K562 (cell line): ENCODE measurements at regions not wholly inside any gene's neighbourhood (a gene's known extent, or its start where the extent isn't known, plus 50 kb on each side); places are given as distances from the start of the nearest gene placed in this dataset.
"Not testable (repeated sequence)": the region's sequence is repeated elsewhere in the genome, so short reads cannot be mapped to it uniquely, and the experiment has no call there.

Experiments
- ATAC-seq: fragments of 200-7000 bp; cut with Tn5 transposase; 3 replicates; pipeline ENCODE4 v1.9.1; 2020; ENCODE audit warnings: moderate library complexity
- BruUV-seq: library from RNA; stranded (reverse); fragments of 400-500 nt; replicated peaks from 2 replicates; lab custom pipeline; 2021; lab: Mats Ljungman, UMichigan
- CTCF ChIA-PET: fragments of 300-600 bp; formaldehyde crosslinking; extraction: SDS; loops from one replicate; lab custom pipeline; 2021; ENCODE audit warnings: low intra/inter-chr PET ratio; lab: Yijun Ruan, JAX
- POLR2A ChIA-PET: fragments of 300-600, 350-650 bp; sonication (Branson Sonifier 250); formaldehyde crosslinking; extraction: SDS; loops from one replicate; lab custom pipeline; 2021; ENCODE audit warnings: antibody characterized with exemption, inconsistent platforms; lab: Yijun Ruan, JAX
- DNase-seq, 4 experiments: peaks; one replicate each; pipeline versions ENCODE4 v3.0.0 to v3.0.0-alpha.2; 2011 to 2018; ENCODE audit warnings: low spot score in 3 of 4, mixed read lengths in 3 of 4; ENCODE audit errors: extremely low read depth in 1 of 4
- FAIRE-seq: peaks from 2 replicates; lab custom pipeline; 2011; peaks lifted over from hg19 to GRCh38; lab: Jason Lieb, UNC
- H2AFZ ChIP-seq: 2 replicates; pipeline ENCODE4 v1.6.0; 2011; ENCODE audit warnings: low read depth, low read length, control low read depth, inconsistent platforms
- H3K27ac ChIP-seq: fragments of 200-600 bp; 3 replicates; pipeline ENCODE4 v1.8.0; 2011; ENCODE audit warnings: low read depth, mild to moderate bottlenecking, control low read depth, inconsistent platforms, low read length, moderate library complexity, mixed read lengths; ENCODE audit errors: extremely low read depth
- H3K27me3 ChIP-seq, 2 experiments: fragments of 300-600 bp in 1 of 2; 2 replicates in 1 of 2; 3 replicates in 1 of 2; pipeline versions ENCODE4 v1.6.0 to v1.8.0; 2011; ENCODE audit warnings: inconsistent platforms in 2 of 2, low read length in 2 of 2, mild to moderate bottlenecking in 1 of 2, mixed read lengths in 1 of 2, moderate library complexity in 1 of 2; ENCODE audit not compliant: control insufficient read depth in 2 of 2, insufficient read depth in 2 of 2
- H3K36me3 ChIP-seq: fragments of 300-600 bp; 3 replicates; pipeline ENCODE4 v1.8.0; 2011; ENCODE audit warnings: mild to moderate bottlenecking, low read length, inconsistent platforms; ENCODE audit not compliant: control insufficient read depth, insufficient read depth
- H3K4me1 ChIP-seq, 2 experiments: fragments of 200-600 bp in 1 of 2; replicated peaks in 1 of 2; 2 replicates in 1 of 2; 3 replicates in 1 of 2; pipeline versions ENCODE4 v1.5.1 to v1.8.0; 2011; ENCODE audit warnings: inconsistent platforms in 2 of 2, low read length in 2 of 2, mild to moderate bottlenecking in 1 of 2, mixed read lengths in 1 of 2, moderate library complexity in 1 of 2; ENCODE audit not compliant: control insufficient read depth in 2 of 2, insufficient read depth in 2 of 2
- H3K4me2 ChIP-seq: 2 replicates; pipeline ENCODE4 v1.6.1; 2011; ENCODE audit warnings: low read length, control low read depth, inconsistent platforms, mixed read lengths; ENCODE audit not compliant: insufficient read depth
- H3K4me3 ChIP-seq: fragments of 200-600 bp; sonication (generic), shearing (Covaris generic); 2 replicates; pipeline ENCODE4 v1.5.1; 2016; ENCODE audit warnings: control low read depth, inconsistent platforms
- H3K79me2 ChIP-seq: fragments of 200-600 bp; 3 replicates; pipeline ENCODE4 v1.8.0; 2011; ENCODE audit warnings: low read length, inconsistent platforms; ENCODE audit not compliant: control insufficient read depth, insufficient read depth
- H3K9ac ChIP-seq, 2 experiments: 2 replicates each; pipeline versions ENCODE4 v1.6.0 to v1.6.1; 2011; ENCODE audit warnings: low read depth in 2 of 2, low read length in 2 of 2, control low read depth in 1 of 2, inconsistent platforms in 1 of 2, mild to moderate bottlenecking in 1 of 2, mixed read lengths in 1 of 2; ENCODE audit not compliant: insufficient read depth in 1 of 2
- H3K9me1 ChIP-seq: one replicate; pipeline ENCODE4 v1.6.0; 2011; ENCODE audit warnings: inconsistent platforms, mild to moderate bottlenecking, low read length, moderate library complexity; ENCODE audit not compliant: control insufficient read depth, insufficient read depth
- H3K9me3 ChIP-seq: replicated peaks from 2 replicates; pipeline ENCODE4 v1.5.1; 2011; ENCODE audit warnings: low read depth, low read length, inconsistent platforms; ENCODE audit not compliant: control insufficient read depth, insufficient read depth
- H4K20me1 ChIP-seq: replicated peaks from 2 replicates; pipeline ENCODE4 v1.6.1; 2011; ENCODE audit warnings: low read length, inconsistent platforms, mixed read lengths; ENCODE audit not compliant: control insufficient read depth, insufficient read depth
- CREM ChIP-seq: IDR thresholded peaks from 2 replicates; pipeline ENCODE4 v1.6.1; 2014; ENCODE audit warnings: antibody characterized with exemption, low read depth
- EGR1 ChIP-seq: fragments of 450-650 bp; conservative IDR thresholded peaks from 2 replicates; pipeline ENCODE4 v1.6.1; 2017; ENCODE audit warnings: mild to moderate bottlenecking
- FOXM1 ChIP-seq, 2 experiments: fragments of 450-650 bp in 1 of 2; sonication (generic) in 1 of 2; formaldehyde crosslinking in 1 of 2; IDR thresholded peaks; 2 replicates each; pipeline versions ENCODE4 v1.6.1 to v1.9.0; 2017 to 2022; ENCODE audit warnings: low read depth in 2 of 2, mild to moderate bottlenecking in 2 of 2, missing genetic modification reagents in 1 of 2, moderate library complexity in 1 of 2
- SMAD2 ChIP-seq: fragments of 150-350 bp; IDR thresholded peaks from 2 replicates; pipeline ENCODE4 v1.6.1; 2014; ENCODE audit warnings: low read depth, mild to moderate bottlenecking, low read length
- ZBTB34 ChIP-seq: fragments of 250-450 bp; sonication (Bioruptor Pico); IDR thresholded peaks from 2 replicates; pipeline ENCODE4 v1.8.0; 2021; ENCODE audit warnings: mild to moderate bottlenecking, moderate library complexity
- ZNF282 ChIP-seq: sonication (generic); formaldehyde crosslinking; IDR thresholded peaks from 2 replicates; pipeline ENCODE4 v1.8.1; 2023; ENCODE audit warnings: missing genetic modification reagents
- ZNF76 ChIP-seq: fragments of 250-450 bp; sonication (Bioruptor Pico); IDR thresholded peaks from 2 replicates; pipeline ENCODE4 v1.4.0; 2020; ENCODE audit warnings: mild to moderate bottlenecking, moderate library complexity, borderline replicate concordance
- WGBS: fragments of 100-300 bp; shearing (Covaris generic); methylation state at CpG from one replicate; pipeline ENCODE4 v1.1.6; 2016; ENCODE audit warnings: low coverage, mixed read lengths; ENCODE audit not compliant: insufficient coverage; ENCODE audit errors: missing lambda C conversion rate; 5-methylcytosine and 5-hydroxymethylcytosine counted together
- in situ Hi-C: fragments of 300-500 bp; cut with MboI; formaldehyde crosslinking; loops from 4 replicates; pipeline ENCODE4 v1.15.0; 2018; ENCODE audit warnings: inconsistent platforms, mixed read lengths
- intact Hi-C: fragments of 100-400 bp; cut with micrococcal nuclease; formaldehyde crosslinking; loops from 2 replicates; pipeline ENCODE4 v1.14.2; 2022

GRCh38 chr7:52586704-52587103, 448.7 kb upstream of the POM121L12 start:
- DNase-seq (no peak), ATAC-seq (no peak), FAIRE-seq (no peak)
- H3K27ac ChIP-seq = no peak overlapping the region
- no peaks in the 10 kb centered on the region for H3K9me1 ChIP-seq
- H3K4me1 ChIP-seq = no peaks in the 10 kb centered on the region
- H3K4me3 ChIP-seq = no peak overlapping the region
- H4K20me1 ChIP-seq = no peaks in the 10 kb centered on the region
- POLR2A ChIA-PET = interaction anchor here (0.8 kb wide), 1 partner anchor 11 kb away, joined by 3 read pairs; no protein-coding TSS in a partner anchor
- no peak overlapping the region for H3K4me2 ChIP-seq
- intact Hi-C loops (no loop called here), in situ Hi-C loops (no loop called here)
- H3K27me3 ChIP-seq = no peaks in the 10 kb centered on the region
- H3K79me2 ChIP-seq = no peaks in the 10 kb centered on the region
- H3K9me3 ChIP-seq = no peaks in the 10 kb centered on the region
- 5% methylated on average over 4 of the region's 4 CpGs for WGBS
- TF ChIP-seq ZNF282 (no peak), ZNF76 (CRISPR knock-in tag) (no peak), SMAD2 (no peak), FOXM1 (IDR thresholded peaks at IDR 0.05; ENCODE audit: low read depth) (no peak), FOXM1 (CRISPR knock-in tag; IDR thresholded peaks at IDR 0.05; ENCODE audit: low read depth) (no peak), EGR1 (no peak)
- H3K9ac ChIP-seq = no peak overlapping the region
- BruUV-seq = no TSS peak
- H3K36me3 ChIP-seq = no peaks in the 10 kb centered on the region
- no peak overlapping the region for H2AFZ ChIP-seq
- CTCF ChIA-PET = no interaction called here

GRCh38 chr7:52584041-52584440, 451.4 kb upstream of the POM121L12 start:
- ChIA-PET POLR2A (no interaction called here), CTCF (no interaction called here)
- no peak overlapping the region for H3K27ac ChIP-seq
- 0% methylated on average over 2 of the region's 2 CpGs for WGBS
- H3K36me3 ChIP-seq = no peaks in the 10 kb centered on the region
- no peak overlapping the region for H3K4me2 ChIP-seq
- no peak overlapping the region for H2AFZ ChIP-seq
- in situ Hi-C loops = no loop called here
- no TSS peak for BruUV-seq
- no peaks in the 10 kb centered on the region for H3K9me3 ChIP-seq
- no peaks in the 10 kb centered on the region for H3K79me2 ChIP-seq
- ATAC-seq (no peak), DNase-seq (no peak), FAIRE-seq (no peak)
- no peaks in the 10 kb centered on the region for H3K4me1 ChIP-seq
- no peaks in the 10 kb centered on the region for H3K9me1 ChIP-seq
- H4K20me1 ChIP-seq = no peaks in the 10 kb centered on the region
- H3K4me3 ChIP-seq = no peak overlapping the region
- TF ChIP-seq CREM (no peak), ZBTB34 (CRISPR knock-in tag) (no peak)
- H3K9ac ChIP-seq = no peak overlapping the region
- intact Hi-C loops = no loop called here
- no peaks in the 10 kb centered on the region for H3K27me3 ChIP-seq

- H3K27me3 ChIP-seq, H3K4me1 ChIP-seq, H2AFZ ChIP-seq, POLR2A ChIA-PET, CTCF ChIA-PET, FAIRE-seq, DNase-seq, H3K36me3 ChIP-seq, in situ Hi-C loops, H4K20me1 ChIP-seq, intact Hi-C loops, H3K9me3 ChIP-seq, H3K4me2 ChIP-seq, H3K27ac ChIP-seq, H3K4me3 ChIP-seq, H3K79me2 ChIP-seq, ATAC-seq, BruUV-seq, H3K9ac ChIP-seq, H3K9me1 ChIP-seq: not testable (repeated sequence)
- WGBS = 0% methylated on average over 6 of the region's 6 CpGs
These were observed 462.3 kb upstream of the POM121L12 start for GRCh38 chr7:52573141-52573540.
